ENCODE measurements at regions not wholly inside any gene's neighbourhood (a gene's known extent, or its start where the extent isn't known, plus 50 kb on each side); places are given as distances from the start of the nearest gene placed in this dataset.

- TF ChIP-seq CHD7 (IDR thresholded peaks at IDR 0.05; ENCODE audit: insufficient replicate concordance, low read length) (no peak), MAFK (IDR thresholded peaks at IDR 0.05; ENCODE audit: low read depth, low read length) (no peak), POU5F1 (IDR thresholded peaks at IDR 0.05; ENCODE audit: low read depth, low read length) (no peak), EGR1 (IDR thresholded peaks at IDR 0.05; ENCODE audit: borderline replicate concordance, low read depth, low read length) (no peak), HDAC6 (IDR thresholded peaks at IDR 0.05; ENCODE audit: low read depth, low read length) (no peak), SP4 (IDR thresholded peaks at IDR 0.05; ENCODE audit: low read length) (no peak), TCF12 (IDR thresholded peaks at IDR 0.05; ENCODE audit: low read depth, low read length) (no peak), TBP (IDR thresholded peaks at IDR 0.05; ENCODE audit: low read depth, low read length) (no peak)
Measured at GRCh38 chr14:58809520-58809919, 171.8 kb downstream of the DACT1 start (continued).
